Erythroblast (primary cell): ENCODE measurements at regions not wholly inside any gene's neighbourhood (a gene's known extent, or its start where the extent isn't known, plus 50 kb on each side); places are given as distances from the start of the nearest gene placed in this dataset.

Source experiments
- GATA1 ChIP-seq: IDR thresholded peaks from 2 replicates; pipeline ENCODE4 v1.6.1; 2011; ENCODE audit warnings: low read depth, mild to moderate bottlenecking, control low read depth, low read length, moderate library complexity
- POLR2A ChIP-seq: IDR thresholded peaks from 2 replicates; pipeline ENCODE4 v1.6.1; 2011; ENCODE audit warnings: mild to moderate bottlenecking, low read length

- TF ChIP-seq POLR2A (no peak), GATA1 (no peak)
Measured at GRCh38 chr1:242754926-242755325, 230.4 kb upstream of the PLD5 start.
